NCI-H82 (cell line): ENCODE measurements at regions not wholly inside any gene's neighbourhood (a gene's known extent, or its start where the extent isn't known, plus 50 kb on each side); places are given as distances from the start of the nearest gene placed in this dataset.
A peak's percentile ranks its signal among the peaks of the same experiment; 100 is the strongest.
"Not testable (repeated sequence)": the region's sequence is repeated elsewhere in the genome, so short reads cannot be mapped to it uniquely, and the experiment has no call there.

ENCODE experiments used
- DNase-seq: peaks from one replicate; lab custom pipeline; 2025; lab: John Stamatoyannopoulos, UW

DNA sequence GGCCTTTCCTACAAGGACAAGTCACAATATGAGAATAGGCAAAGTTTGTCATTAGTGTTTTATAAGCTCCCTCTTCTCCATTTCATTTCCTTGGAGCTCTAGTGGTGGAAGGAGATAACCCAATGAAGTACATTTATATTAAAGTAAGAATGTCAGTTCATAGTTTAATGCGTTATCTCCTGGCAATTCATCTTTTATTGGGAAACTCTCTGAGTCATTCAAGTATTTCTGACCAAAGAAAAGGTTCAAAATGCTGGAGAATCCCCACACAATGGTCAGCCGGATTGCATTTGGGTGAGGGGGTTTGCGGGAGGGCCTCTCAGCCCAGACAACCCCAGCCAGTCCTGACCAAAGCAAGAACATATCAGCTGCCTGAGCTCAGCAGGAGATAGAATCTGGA, 321.5 kb upstream of the NRP1 start:
- no peak for DNase-seq

- no peak for DNase-seq
Measured at GRCh38 chr10:33655165-33655815, 320.8 kb upstream of the NRP1 start.

DNA sequence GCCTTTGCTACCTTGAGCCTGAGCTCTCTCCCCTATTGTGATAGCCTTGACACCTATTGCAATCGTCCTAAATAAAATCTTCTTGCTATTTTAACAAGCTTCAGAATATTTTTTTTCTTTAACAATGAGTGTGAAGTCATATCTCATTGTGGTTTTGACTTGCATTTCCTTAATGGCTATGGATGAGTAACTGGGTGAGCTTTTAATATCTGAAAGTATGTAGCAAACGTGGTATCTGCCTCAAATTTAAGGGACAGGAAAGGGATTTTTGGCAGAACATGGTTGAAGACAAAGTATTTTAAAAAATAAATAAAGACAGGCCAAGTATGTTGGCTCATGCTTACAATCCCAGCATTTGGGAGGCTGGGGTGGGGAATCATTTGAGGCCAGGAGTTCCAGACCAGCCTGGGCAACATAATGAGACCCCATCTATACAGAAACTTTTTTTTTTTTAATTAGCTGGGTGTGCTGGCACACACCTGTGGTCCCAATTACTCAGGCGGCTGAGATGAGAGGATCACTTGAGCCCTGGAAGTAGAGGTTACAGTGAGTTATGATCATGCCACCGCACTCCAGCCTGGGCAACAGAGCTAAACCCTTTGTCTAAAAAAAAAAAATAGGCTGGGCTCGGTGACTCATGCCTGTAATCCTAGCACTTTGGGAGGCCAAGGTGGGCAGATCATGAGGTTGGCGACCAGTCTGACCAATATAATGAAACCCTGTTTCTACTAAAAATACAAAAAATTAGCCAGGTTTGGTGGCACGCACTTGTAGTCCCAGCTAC, 319.3 kb upstream of the NRP1 start:
- no peak for DNase-seq

GRCh38 chr10:33652870-33653269, 318.4 kb upstream of the NRP1 start:
- no peak for DNase-seq

GRCh38 chr10:33650131-33650530, 315.7 kb upstream of the NRP1 start:
- not testable (repeated sequence) for DNase-seq

DNA sequence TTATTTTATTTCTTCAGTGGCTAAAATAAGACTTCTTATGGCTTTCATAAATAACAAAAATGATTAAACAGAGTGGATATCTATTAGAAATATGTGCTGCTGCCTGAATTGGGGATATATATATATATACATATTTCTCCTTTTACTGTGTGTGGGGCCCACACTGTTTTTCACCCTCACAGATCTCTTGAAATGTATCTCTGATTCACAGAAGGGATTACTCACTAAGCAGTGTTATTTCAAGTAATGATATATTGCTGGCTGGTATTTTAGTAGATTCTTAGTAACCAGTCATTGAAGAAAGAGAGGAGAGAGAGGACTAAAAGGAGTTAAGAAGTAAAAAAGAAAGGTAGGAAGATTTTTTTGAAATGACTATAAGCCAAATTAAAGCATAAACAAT, 308.6 kb upstream of the NRP1 start:
- no peak for DNase-seq

DNA sequence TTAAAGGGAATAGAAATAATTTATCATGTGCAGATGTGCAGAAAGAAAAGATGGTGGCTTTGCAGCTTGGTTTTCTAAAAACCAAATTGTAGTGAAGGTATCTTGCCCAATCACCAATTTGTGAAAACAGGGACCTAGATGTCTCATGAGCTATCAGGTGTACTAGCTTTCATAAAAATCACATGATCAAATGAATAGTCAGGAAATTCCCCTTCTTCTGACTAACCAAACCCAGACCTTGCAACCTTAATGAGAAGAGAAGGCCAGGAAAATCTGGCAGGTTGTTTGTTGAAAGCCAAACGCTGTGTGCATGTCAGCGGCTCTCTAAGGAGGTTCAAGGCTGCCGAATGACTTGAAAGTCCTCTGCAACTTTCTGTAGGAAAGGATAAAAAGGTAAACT, 304.4 kb upstream of the NRP1 start:
- no peak for DNase-seq

DNA sequence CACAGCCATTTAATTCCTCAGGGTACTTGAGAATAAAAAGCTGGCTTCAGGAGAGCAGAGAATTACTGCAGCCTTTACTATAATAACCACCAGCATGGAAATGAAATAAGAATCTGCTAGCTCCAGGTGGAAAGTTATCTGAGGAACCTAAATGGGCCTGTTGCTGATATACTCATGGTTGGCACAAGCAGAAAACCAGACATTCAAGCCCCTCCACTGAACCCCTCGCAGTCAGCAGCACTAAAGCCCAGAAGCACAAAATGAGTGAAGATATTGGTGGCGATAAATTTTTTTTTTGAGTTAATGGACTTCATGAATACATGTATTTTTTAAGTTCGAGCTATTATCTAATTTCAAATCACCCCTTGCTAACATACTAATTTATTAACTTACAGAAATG, 303.9 kb upstream of the NRP1 start:
- no peak for DNase-seq

DNA sequence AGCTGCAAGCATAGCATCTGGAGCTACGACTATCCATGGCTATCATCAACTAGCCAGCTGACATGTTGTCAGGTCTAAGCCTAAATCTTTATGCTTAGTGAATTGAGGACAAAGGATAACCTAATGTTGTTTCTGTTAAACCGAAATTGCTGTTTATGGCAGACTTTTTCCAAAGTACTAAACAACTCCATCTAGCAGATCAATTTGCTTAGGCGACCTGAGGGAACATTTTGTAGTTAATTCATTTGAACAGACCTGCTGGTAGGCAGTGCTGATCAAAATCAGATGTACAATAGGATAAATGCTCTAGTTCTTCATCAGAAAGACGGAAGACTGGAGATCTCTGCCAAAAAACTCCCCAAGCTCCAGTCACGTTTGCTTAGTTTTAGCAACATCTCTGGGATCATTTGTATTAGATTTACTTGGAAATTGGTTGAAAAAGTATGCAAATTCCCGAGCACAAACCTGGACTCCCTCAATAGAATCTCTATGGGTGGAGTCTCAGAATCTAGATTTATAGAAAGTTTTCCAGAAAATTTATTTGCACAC, 301.6 kb upstream of the NRP1 start:
- DNase-seq, result no peak

DNA sequence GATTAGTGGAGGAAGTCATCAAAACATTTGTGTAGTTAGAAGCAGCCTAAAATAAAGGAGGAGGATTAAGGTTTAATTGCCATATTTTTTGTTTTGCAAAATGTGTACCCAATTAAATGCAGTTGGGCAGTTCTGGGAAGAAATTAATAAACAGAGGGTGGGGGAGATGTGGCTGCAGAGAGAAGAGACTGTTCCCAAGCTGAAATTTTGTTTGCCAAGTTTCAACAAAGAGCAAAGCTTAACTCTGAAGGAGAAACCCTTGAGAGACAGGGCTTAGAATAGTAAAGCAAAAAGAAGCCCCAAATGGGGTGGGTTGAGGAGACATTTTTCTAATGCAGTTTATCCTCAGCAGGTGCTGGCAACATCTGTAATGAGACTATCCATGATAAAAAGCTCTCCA, 298.0 kb upstream of the NRP1 start:
- DNase-seq, result no peak

GRCh38 chr10:33631991-33632390, 297.5 kb upstream of the NRP1 start:
- DNase-seq, result no peak

- no peak for DNase-seq
Measured at GRCh38 chr10:33630761-33631160, 296.3 kb upstream of the NRP1 start.

DNA sequence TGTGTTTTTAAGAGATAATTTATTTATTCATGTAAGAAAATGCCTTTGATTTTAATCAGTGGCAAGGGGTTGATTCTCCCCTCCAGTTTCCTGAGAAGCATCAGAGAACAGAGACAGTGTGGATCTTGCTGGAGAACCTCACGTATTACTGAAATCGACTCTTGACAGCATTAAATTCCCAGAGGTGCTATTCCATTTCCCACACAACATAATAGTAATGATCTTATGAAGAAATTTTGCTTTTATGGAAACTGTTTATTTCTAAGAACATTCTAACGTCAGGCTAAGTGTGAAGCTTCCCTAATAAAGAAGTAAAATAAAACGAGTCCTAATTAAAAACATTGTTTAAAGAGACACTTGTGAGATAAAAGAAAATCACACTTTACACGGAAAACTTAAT, 293.1 kb upstream of the NRP1 start:
- DNase-seq, result no peak

- no peak for DNase-seq
Measured at GRCh38 chr10:33626798-33627466, 292.5 kb upstream of the NRP1 start.

GRCh38 chr10:33623669-33624068, 289.2 kb upstream of the NRP1 start:
- DNase-seq, result no peak

- DNase-seq, result no peak
Measured at GRCh38 chr10:33621101-33621500, 286.6 kb upstream of the NRP1 start.

DNA sequence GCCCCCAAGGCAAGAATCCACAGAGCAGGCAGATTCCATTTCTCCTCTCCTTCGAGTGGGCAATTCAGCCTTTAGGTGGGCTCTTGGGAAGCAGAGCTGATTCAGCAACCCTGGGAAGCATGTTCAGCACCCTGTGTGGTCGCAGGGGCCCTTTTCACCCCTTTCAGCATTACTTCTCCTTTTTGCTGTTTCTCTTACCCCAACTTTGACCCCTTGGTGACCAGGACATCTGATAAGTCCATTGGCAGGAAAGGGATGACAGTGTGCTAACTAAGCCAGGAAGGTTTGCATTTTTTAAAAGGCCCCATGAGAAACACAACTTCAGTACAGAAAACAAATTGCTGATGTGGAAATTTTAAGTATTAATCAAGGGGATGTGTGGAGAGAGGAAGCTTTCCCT, 283.7 kb upstream of the NRP1 start:
- no peak for DNase-seq

DNA sequence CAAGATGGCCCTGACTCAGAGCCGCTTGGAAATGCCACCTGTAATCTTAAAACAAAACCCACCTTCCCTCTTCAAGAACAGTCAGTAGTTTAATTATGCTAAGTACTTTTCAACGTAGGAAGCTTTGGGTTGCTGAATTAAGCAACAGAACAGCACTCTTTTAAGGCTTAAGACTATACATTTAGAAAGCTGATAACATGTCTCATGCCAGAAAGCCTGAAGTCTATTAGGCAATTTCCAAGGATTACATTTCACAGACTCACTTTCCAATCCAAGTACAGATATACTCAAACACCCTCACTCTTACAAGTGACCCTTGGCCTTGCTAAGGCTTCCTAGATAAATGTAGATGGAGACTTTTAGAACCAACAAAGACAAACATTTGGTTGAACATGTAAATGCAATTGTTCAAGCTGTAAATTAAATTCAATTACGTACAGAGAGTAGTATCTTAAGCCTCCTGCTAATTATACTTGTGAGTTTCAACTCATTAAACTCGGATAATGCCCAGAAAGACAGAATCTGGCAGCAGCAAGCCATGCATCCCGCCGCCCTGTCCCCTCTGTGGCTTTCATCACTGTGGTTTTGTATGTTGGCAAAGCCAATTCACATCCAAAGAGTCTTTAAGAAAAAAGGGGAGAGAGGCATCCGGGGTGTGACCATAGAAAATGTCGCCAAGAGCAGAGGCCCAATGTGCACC, 283.1 kb upstream of the NRP1 start:
- DNase-seq, result peak; percentile 0

DNA sequence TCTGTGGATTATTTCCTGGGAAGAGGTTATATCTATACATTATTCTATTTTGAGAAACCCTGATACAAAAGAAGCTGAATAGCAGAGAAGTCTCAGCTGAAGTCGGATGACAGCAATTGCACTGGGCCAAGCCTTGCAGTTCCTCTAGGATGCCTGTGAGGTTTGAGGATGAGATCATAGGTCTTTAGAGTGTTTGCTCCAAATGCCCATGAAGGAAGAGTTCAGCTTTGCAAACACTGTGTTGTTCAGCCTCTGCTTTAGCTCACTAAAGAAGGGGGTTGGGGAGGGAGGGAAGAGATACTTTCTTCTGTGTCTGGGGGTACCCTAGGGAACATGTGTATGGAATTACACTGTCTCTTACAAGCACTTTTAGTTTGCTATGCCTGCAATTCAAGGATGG, 282.5 kb upstream of the NRP1 start:
- DNase-seq, result no peak

- DNase-seq, result no peak
Measured at GRCh38 chr10:33612551-33612950, 278.1 kb upstream of the NRP1 start.

GRCh38 chr10:33612116-33612515, 277.6 kb upstream of the NRP1 start:
- no peak for DNase-seq

DNA sequence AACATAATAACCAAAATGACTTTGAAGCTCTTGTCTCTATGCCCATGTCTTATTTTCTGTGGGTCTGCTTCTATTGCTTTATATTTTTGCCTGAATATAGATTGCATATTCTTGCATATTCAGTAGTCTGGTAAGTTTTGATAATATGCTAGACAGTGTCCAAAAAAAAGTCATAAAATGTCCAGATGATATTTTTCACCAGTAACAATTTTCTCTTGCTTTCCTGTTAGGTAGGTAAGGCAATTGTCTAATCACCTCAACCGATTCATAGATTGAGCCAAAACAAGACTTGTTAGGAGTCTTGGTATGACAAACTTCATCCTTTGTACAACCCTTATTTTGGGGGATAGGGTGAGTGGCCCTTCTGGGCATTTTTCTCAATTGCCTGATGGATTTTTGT, 277.0 kb upstream of the NRP1 start:
- DNase-seq, result no peak
